HepG2 (cell line): ENCODE measurements at regions not wholly inside any gene's neighbourhood (a gene's known extent, or its start where the extent isn't known, plus 50 kb on each side); places are given as distances from the start of the nearest gene placed in this dataset.

Experiments
- ATAC-seq: fragments of 200-7000 bp; cut with Tn5 transposase; 3 replicates; pipeline ENCODE4 v1.9.1; 2020; ENCODE audit warnings: mild to moderate bottlenecking, moderate library complexity
- BruUV-seq: library from RNA; stranded (reverse); fragments of 400-500 nt; replicated peaks from 2 replicates; lab custom pipeline; 2021; lab: Mats Ljungman, UMichigan
- CTCF ChIA-PET: fragments of 300-600 bp; formaldehyde crosslinking; extraction: SDS; loops from one replicate; lab custom pipeline; 2021; ENCODE audit warnings: low total read pairs, inconsistent platforms, low intra/inter-chr PET ratio; lab: Yijun Ruan, JAX
- POLR2A ChIA-PET: fragments of 350-600 bp; sonication (Branson Sonifier 250); formaldehyde crosslinking; loops from one replicate; lab custom pipeline; 2020; ENCODE audit warnings: antibody characterized with exemption, inconsistent platforms; lab: Yijun Ruan, JAX
- DNase-seq: peaks from one replicate; pipeline ENCODE4 v3.0.0-alpha.2; 2015; ENCODE audit warnings: low spot score
- FAIRE-seq: peaks from 3 replicates; lab custom pipeline; 2011; peaks lifted over from hg19 to GRCh38; lab: Jason Lieb, UNC
- H2AFZ ChIP-seq: one replicate; pipeline ENCODE4 v1.6.1; 2011; ENCODE audit warnings: low read length, inconsistent platforms
- H3K27ac ChIP-seq: fragments of 300-600 bp; 3 replicates; pipeline ENCODE4 v1.8.0; 2011; ENCODE audit warnings: mixed run types, mild to moderate bottlenecking, mixed read lengths, low read length, inconsistent platforms; ENCODE audit not compliant: insufficient read depth; ENCODE audit errors: extremely low read length
- H3K27me3 ChIP-seq, 2 experiments: fragments of 200-600 bp in 1 of 2; 2 replicates in 1 of 2; 3 replicates in 1 of 2; pipeline versions ENCODE4 v1.6.0 to v1.8.0; 2011; ENCODE audit warnings: low read length in 2 of 2, mild to moderate bottlenecking in 2 of 2, moderate library complexity in 2 of 2, inconsistent platforms in 1 of 2; ENCODE audit not compliant: insufficient read depth in 2 of 2, control insufficient read depth in 1 of 2
- H3K36me3 ChIP-seq, 2 experiments: fragments of 200-600 bp in 1 of 2; replicated peaks in 1 of 2; 2 replicates in 1 of 2; 3 replicates in 1 of 2; pipeline versions ENCODE4 v1.5.1 to v1.8.0; 2011; ENCODE audit warnings: low read length in 2 of 2, inconsistent platforms in 1 of 2; ENCODE audit not compliant: insufficient read depth in 2 of 2, control insufficient read depth in 1 of 2
- H3K4me1 ChIP-seq: 2 replicates; pipeline ENCODE4 v1.5.1; 2012; ENCODE audit warnings: low read length, inconsistent platforms; ENCODE audit not compliant: insufficient read depth
- H3K4me2 ChIP-seq: 2 replicates; pipeline ENCODE4 v1.6.0; 2011; ENCODE audit warnings: low read depth, low read length, inconsistent platforms
- H3K4me3 ChIP-seq, 3 experiments: fragments of 200-600 bp in 1 of 3; sonication (generic), shearing (Covaris generic) in 1 of 3; replicated peaks in 1 of 3; 2 replicates each; pipeline ENCODE4 v1.5.1; 2011 to 2016; ENCODE audit warnings: low read length in 3 of 3, inconsistent platforms in 2 of 3, low read depth in 2 of 3, mild to moderate bottlenecking in 2 of 3, control low read depth in 1 of 3, mixed read lengths in 1 of 3; ENCODE audit not compliant: insufficient read depth in 1 of 3
- H3K79me2 ChIP-seq: one replicate; pipeline ENCODE4 v1.6.1; 2011; ENCODE audit warnings: low read length, inconsistent platforms; ENCODE audit not compliant: insufficient read depth
- H3K9ac ChIP-seq: 2 replicates; pipeline ENCODE4 v1.6.0; 2011; ENCODE audit warnings: mild to moderate bottlenecking, low read depth, low read length, inconsistent platforms; ENCODE audit not compliant: insufficient read depth
- H3K9me3 ChIP-seq: 2 replicates; pipeline ENCODE4 v1.5.1; 2012; ENCODE audit warnings: mild to moderate bottlenecking, low read length
- H4K20me1 ChIP-seq: 2 replicates; pipeline ENCODE4 v1.6.0; 2011; ENCODE audit warnings: inconsistent platforms, mild to moderate bottlenecking, low read length, moderate library complexity; ENCODE audit not compliant: insufficient read depth
- AGO2 ChIP-seq: fragments of 200-400 bp; formaldehyde crosslinking; optimal IDR thresholded peaks from 2 replicates; pipeline ENCODE3; 2017; ENCODE audit warnings: mild to moderate bottlenecking, low read depth, low read length, moderate library complexity
- ATF4 ChIP-seq, 2 experiments: fragments of 450-650 bp in 1 of 2; sonication (generic) in 1 of 2; formaldehyde crosslinking; IDR thresholded peaks; 2 replicates each; pipeline versions ENCODE4 v1.5.0 to v1.8.0; 2020 to 2022; ENCODE audit warnings: mild to moderate bottlenecking in 1 of 2, missing genetic modification reagents in 1 of 2
- CBX5 ChIP-seq: sonication (generic); formaldehyde crosslinking; IDR thresholded peaks from 2 replicates; pipeline ENCODE4 v1.4.0; 2020; ENCODE audit warnings: missing genetic modification reagents, borderline replicate concordance
- FOSL1 ChIP-seq: sonication (generic); formaldehyde crosslinking; IDR thresholded peaks from 2 replicates; pipeline ENCODE4 v1.9.0; 2021; ENCODE audit warnings: missing genetic modification reagents, borderline replicate concordance
- HNF4A ChIP-seq: sonication (generic); formaldehyde crosslinking; IDR thresholded peaks from 2 replicates; pipeline ENCODE4 v1.4.0; 2020; ENCODE audit warnings: missing genetic modification reagents
- IRF9 ChIP-seq: sonication (generic); formaldehyde crosslinking; IDR thresholded peaks from 2 replicates; pipeline ENCODE4 v1.8.0; 2022; ENCODE audit warnings: missing genetic modification reagents, mild to moderate bottlenecking, borderline replicate concordance
- KAT2B ChIP-seq: fragments of 150-350 bp; IDR thresholded peaks from 2 replicates; pipeline ENCODE4 v1.6.1; 2014; ENCODE audit warnings: low read depth, low read length, borderline replicate concordance
- NFE2 ChIP-seq: sonication (generic); formaldehyde crosslinking; IDR thresholded peaks from 2 replicates; pipeline ENCODE4 v1.4.0; 2020; ENCODE audit warnings: missing genetic modification reagents
- RFX1 ChIP-seq: fragments of 450-650 bp; IDR thresholded peaks from 2 replicates; pipeline ENCODE4 v1.6.1; 2017
- SP5 ChIP-seq: IDR thresholded peaks from 2 replicates; pipeline ENCODE4 v1.6.1; 2016; ENCODE audit warnings: low read depth, borderline replicate concordance
- ZKSCAN5 ChIP-seq: sonication (generic); formaldehyde crosslinking; IDR thresholded peaks from 2 replicates; pipeline ENCODE4 v1.5.1; 2020; ENCODE audit warnings: mild to moderate bottlenecking, missing genetic modification reagents
- ZNF441 ChIP-seq: sonication (generic); formaldehyde crosslinking; IDR thresholded peaks from 2 replicates; pipeline ENCODE4 v1.7.0; 2021; ENCODE audit warnings: missing genetic modification reagents, borderline replicate concordance
- ZNF496 ChIP-seq: sonication (generic); formaldehyde crosslinking; IDR thresholded peaks from 2 replicates; pipeline ENCODE4 v1.8.1; 2023; ENCODE audit warnings: mild to moderate bottlenecking, moderate library complexity, missing genetic modification reagents; ENCODE audit not compliant: insufficient replicate concordance
- ZNF576 ChIP-seq: sonication (generic); formaldehyde crosslinking; IDR thresholded peaks from 2 replicates; pipeline ENCODE4 v1.4.0; 2020; ENCODE audit warnings: mild to moderate bottlenecking, missing genetic modification reagents
- ZNF737 ChIP-seq: sonication (generic); formaldehyde crosslinking; IDR thresholded peaks from 2 replicates; pipeline ENCODE4 v1.5.0; 2020; ENCODE audit warnings: missing genetic modification reagents, mild to moderate bottlenecking, borderline replicate concordance
- ZSCAN12 ChIP-seq: sonication (generic); formaldehyde crosslinking; IDR thresholded peaks from 2 replicates; pipeline ENCODE4 v1.9.0; 2021; ENCODE audit warnings: mild to moderate bottlenecking, missing genetic modification reagents
- ZSCAN20 ChIP-seq: sonication (generic); formaldehyde crosslinking; IDR thresholded peaks from 2 replicates; pipeline ENCODE4 v1.4.0; 2020; ENCODE audit warnings: missing genetic modification reagents, mild to moderate bottlenecking, borderline replicate concordance
- WGBS: methylation state at CpG from one replicate; pipeline ENCODE4 v1.1.6; 2017; ENCODE audit warnings: low lambda C conversion rate; 5-methylcytosine and 5-hydroxymethylcytosine counted together
- in situ Hi-C: cut with HindIII; loops from 2 replicates; pipeline ENCODE4 v1.10.0; 2017; ENCODE audit warnings: low pct_unique_long_range_greater_than_20kb; ENCODE audit not compliant: extremely low pct_ligation_motif_present
- intact Hi-C: fragments of 100-400 bp; cut with micrococcal nuclease; formaldehyde crosslinking; loops from one replicate; pipeline ENCODE4 v1.10.0; 2022; ENCODE audit not compliant: unreplicated experiment

- H3K27me3 ChIP-seq: no peaks in the 10 kb centered on the region
- no peaks in the 10 kb centered on the region for H3K36me3 ChIP-seq
- no peak overlapping the region for H3K9ac ChIP-seq
- H3K9me3 ChIP-seq: no peaks in the 10 kb centered on the region
- ATAC-seq (no peak), FAIRE-seq (no peak), DNase-seq (no peak)
- H3K4me1 ChIP-seq: no peaks in the 10 kb centered on the region
- H3K79me2 ChIP-seq: no peaks in the 10 kb centered on the region
- in situ Hi-C loops: no loop called here
- ChIA-PET POLR2A (no interaction called here), CTCF (no interaction called here)
- BruUV-seq: no TSS peak
- H4K20me1 ChIP-seq: no peaks in the 10 kb centered on the region
- H3K27ac ChIP-seq: no peak overlapping the region
- WGBS: 1% methylated on average over 4 of the region's 7 CpGs
- H3K4me3 ChIP-seq: no peak overlapping the region
- TF ChIP-seq IRF9 (CRISPR knock-in tag): no peak
- no peak for TF ChIP-seq ZNF441
- no peak for TF ChIP-seq ZNF496 (CRISPR knock-in tag)
- TF ChIP-seq RFX1: no peak
- TF ChIP-seq HNF4A (CRISPR knock-in tag): no peak
- no peak for TF ChIP-seq ZKSCAN5
- TF ChIP-seq ZSCAN20 (CRISPR knock-in tag): no peak
- no peak for TF ChIP-seq NFE2
- TF ChIP-seq ZSCAN12 (CRISPR knock-in tag): no peak
- no peak overlapping the region for H2AFZ ChIP-seq
- H3K4me2 ChIP-seq: no peak overlapping the region
- intact Hi-C loops: no loop called here
Observed at GRCh38 chr5:159641371-159642039, 274.8 kb upstream of the ADRA1B start.

- no peak for FAIRE-seq
- no peak overlapping the region for H3K4me2 ChIP-seq
- ChIA-PET CTCF (no interaction called here), POLR2A (no interaction called here)
- H3K4me3 ChIP-seq: no peak overlapping the region
- H3K36me3 ChIP-seq: no peaks in the 10 kb centered on the region
- no peak overlapping the region for H3K27ac ChIP-seq
- no peak overlapping the region for H3K9ac ChIP-seq
- WGBS: 39% methylated on average over 2 of the region's 2 CpGs
- H2AFZ ChIP-seq: no peak overlapping the region
- no peaks in the 10 kb centered on the region for H3K4me1 ChIP-seq
- intact Hi-C loops: no loop called here
- no peaks in the 10 kb centered on the region; a peak in 1 of 5 replicates for H3K27me3 ChIP-seq
- no peak for ATAC-seq
- DNase-seq: no peak
- H4K20me1 ChIP-seq: no peaks in the 10 kb centered on the region
- no peaks in the 10 kb centered on the region for H3K9me3 ChIP-seq
- no TSS peak for BruUV-seq
- in situ Hi-C loops: no loop called here
- no peaks in the 10 kb centered on the region for H3K79me2 ChIP-seq
- no peak for TF ChIP-seq CBX5 (CRISPR knock-in tag)
- TF ChIP-seq AGO2: no peak
- TF ChIP-seq ATF4 (CRISPR knock-in tag; IDR thresholded peaks at IDR 0.05): no peak
- TF ChIP-seq KAT2B: no peak
- no peak for TF ChIP-seq ZNF576 (CRISPR knock-in tag)
- TF ChIP-seq SP5 (CRISPR knock-in tag): no peak
- TF ChIP-seq ZNF737 (CRISPR knock-in tag): no peak
- no peak for TF ChIP-seq ZNF441
- TF ChIP-seq FOSL1: no peak
Observed at GRCh38 chr5:159642379-159642778, 273.9 kb upstream of the ADRA1B start.
